OCI-LY7 (cell line): ENCODE measurements at regions not wholly inside any gene's neighbourhood (a gene's known extent, or its start where the extent isn't known, plus 50 kb on each side); places are given as distances from the start of the nearest gene placed in this dataset.

Source experiments
- BruUV-seq: library from RNA; stranded (reverse); fragments of 400-500 nt; replicated peaks from 2 replicates; lab custom pipeline; 2021; lab: Mats Ljungman, UMichigan
- CTCF ChIA-PET: fragments of 300-600 bp; sonication (Branson Sonifier 250); formaldehyde crosslinking; loops from one replicate; lab custom pipeline; 2022; ENCODE audit warnings: antibody characterized with exemption; ENCODE audit not compliant: unreplicated experiment; lab: Charles Lee
- POLR2A ChIA-PET: fragments of 300-600 bp; sonication (Branson Sonifier 250); formaldehyde crosslinking; loops from one replicate; lab custom pipeline; 2022; ENCODE audit warnings: antibody characterized with exemption; lab: Charles Lee
- DNase-seq: peaks from one replicate; pipeline ENCODE4 v3.0.0-alpha.2; 2015; ENCODE audit warnings: low spot score
- H2AFZ ChIP-seq: fragments of 200-600 bp; sonication (generic), shearing (Covaris generic); 2 replicates; pipeline ENCODE4 v1.6.1; 2014; ENCODE audit warnings: mild to moderate bottlenecking, antibody characterized with exemption, low read length, moderate library complexity
- H3K27ac ChIP-seq: fragments of 200-600 bp; sonication (generic); 2 replicates; pipeline ENCODE4 v1.5.1; 2014; ENCODE audit warnings: mixed run types, low read depth, mild to moderate bottlenecking, moderate library complexity, low read length, inconsistent platforms; ENCODE audit not compliant: poor library complexity, severe bottlenecking
- H3K36me3 ChIP-seq: fragments of 200-600 bp; sonication (generic); 2 replicates; pipeline ENCODE4 v1.6.1; 2014; ENCODE audit warnings: mild to moderate bottlenecking, antibody characterized with exemption, low read length, moderate library complexity, mixed read lengths; ENCODE audit not compliant: insufficient read depth
- H3K4me1 ChIP-seq: fragments of 200-600 bp; sonication (generic); 2 replicates; pipeline ENCODE4 v1.5.1; 2014; ENCODE audit warnings: mild to moderate bottlenecking, low read length; ENCODE audit not compliant: insufficient read depth, poor library complexity, severe bottlenecking
- H3K4me2 ChIP-seq: fragments of 200-600 bp; sonication (generic); 2 replicates; pipeline ENCODE4 v1.6.1; 2014; ENCODE audit warnings: mild to moderate bottlenecking, low read length
- H3K4me3 ChIP-seq: fragments of 200-600 bp; sonication (generic); 2 replicates; pipeline ENCODE4 v1.5.1; 2014; ENCODE audit warnings: mild to moderate bottlenecking, low read depth, low read length; ENCODE audit not compliant: poor library complexity, severe bottlenecking
- H3K79me2 ChIP-seq: fragments of 200-600 bp; sonication (generic); 2 replicates; pipeline ENCODE4 v1.6.1; 2016; ENCODE audit warnings: low read depth, mild to moderate bottlenecking, low read length, moderate library complexity, mixed read lengths; ENCODE audit not compliant: insufficient read depth
- H3K9me2 ChIP-seq: fragments of 200-600 bp; sonication (generic); 2 replicates; pipeline ENCODE4 v1.6.1; 2016; ENCODE audit warnings: mild to moderate bottlenecking, low read length, mixed read lengths; ENCODE audit not compliant: insufficient read depth
- H3K9me3 ChIP-seq: fragments of 200-600 bp; sonication (generic); 2 replicates; pipeline ENCODE4 v1.6.1; 2014; ENCODE audit warnings: mild to moderate bottlenecking, mixed run types, low read length, mixed read lengths
- H4K20me1 ChIP-seq: fragments of 200-600 bp; sonication (generic); 2 replicates; pipeline ENCODE4 v1.6.1; 2014; ENCODE audit warnings: mild to moderate bottlenecking, antibody characterized with exemption, low read length, moderate library complexity, mixed read lengths; ENCODE audit not compliant: insufficient read depth
- CTCF ChIP-seq: fragments of 200-600 bp; sonication (generic); conservative IDR thresholded peaks from 2 replicates; pipeline ENCODE4 v1.5.1; 2014; ENCODE audit warnings: mild to moderate bottlenecking, antibody characterized with exemption, low read length, moderate library complexity, mixed read lengths
- EZH2phosphoT487 ChIP-seq: fragments of 200-600 bp; sonication (generic); IDR thresholded peaks from 2 replicates; pipeline ENCODE4 v1.6.1; 2018; ENCODE audit warnings: low read depth, borderline replicate concordance, mild to moderate bottlenecking, mixed run types, antibody characterized with exemption, low read length, moderate library complexity, mixed read lengths
- intact Hi-C: fragments of 100-400 bp; cut with micrococcal nuclease; formaldehyde crosslinking; loops from one replicate; pipeline ENCODE4 v1.10.0; 2022; ENCODE audit not compliant: unreplicated experiment

- Histone ChIP-seq H4K20me1 (no peaks in the 10 kb centered on the region), H3K27ac (no peak overlapping the region), H3K36me3 (no peaks in the 10 kb centered on the region), H3K4me3 (no peak overlapping the region), H3K9me3 (no peaks in the 10 kb centered on the region), H2AFZ (no peak overlapping the region), H3K4me1 (no peaks in the 10 kb centered on the region), H3K4me2 (no peak overlapping the region), H3K79me2 (no peaks in the 10 kb centered on the region), H3K9me2 (no peaks in the 10 kb centered on the region)
- no TSS peak for BruUV-seq
- ChIA-PET POLR2A (no interaction called here), CTCF (interaction anchor here (0.5 kb wide), 1 partner anchor 132 kb away, joined by 6 read pairs; no protein-coding TSS in a partner anchor)
- intact Hi-C loops: no loop called here
- DNase-seq: no peak
- no peak for TF ChIP-seq EZH2phosphoT487
- no peak for TF ChIP-seq CTCF
Observed at GRCh38 chr3:177622982-177623617, 425.8 kb upstream of the TBL1XR1 start.

GRCh38 chr3:177624528-177625495 lies 427.5 kb upstream of the TBL1XR1 start:
- no peaks in the 10 kb centered on the region for H3K4me1 ChIP-seq
- ChIA-PET POLR2A (interaction anchor here (0.9 kb wide), 1 partner anchor 26 kb away, joined by 3 read pairs; no protein-coding TSS in a partner anchor), CTCF (no interaction called here)
- intact Hi-C loops: no loop called here
- no peaks in the 10 kb centered on the region for H4K20me1 ChIP-seq
- no peaks in the 10 kb centered on the region for H3K36me3 ChIP-seq
- no peak overlapping the region for H3K4me2 ChIP-seq
- no peak overlapping the region for H3K27ac ChIP-seq
- no peak overlapping the region for H3K4me3 ChIP-seq
- no peaks in the 10 kb centered on the region for H3K79me2 ChIP-seq
- no peak for DNase-seq
- TF ChIP-seq EZH2phosphoT487 (no peak), CTCF (no peak)
- H2AFZ ChIP-seq: no peak overlapping the region
- no TSS peak for BruUV-seq
- no peaks in the 10 kb centered on the region for H3K9me3 ChIP-seq
- H3K9me2 ChIP-seq: no peaks in the 10 kb centered on the region
